ENCODE measurements at regions not wholly inside any gene's neighbourhood (a gene's known extent, or its start where the extent isn't known, plus 50 kb on each side); places are given as distances from the start of the nearest gene placed in this dataset.
A peak's percentile ranks its signal among the peaks of the same experiment; 100 is the strongest.

DNA sequence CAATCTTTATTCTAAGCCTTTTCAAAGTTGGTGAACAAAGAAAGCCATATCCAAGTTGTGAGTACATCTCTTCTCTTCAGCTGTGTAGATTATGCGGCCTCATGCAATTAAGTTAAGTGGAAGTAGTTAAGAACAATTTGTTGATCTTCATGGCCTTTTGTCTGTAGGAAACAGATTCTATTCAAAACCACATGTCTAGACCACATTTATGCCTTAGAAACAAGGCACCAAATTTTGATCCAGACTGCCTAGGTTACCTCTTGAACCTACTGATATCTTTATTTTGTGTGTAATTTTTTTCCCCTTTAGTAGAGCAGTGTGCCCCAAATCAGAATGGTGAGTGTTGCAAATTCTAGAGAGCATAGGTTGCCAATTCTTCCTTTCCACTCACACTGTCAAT is 101.6 kb upstream of the CERS6 start:
- Mint-ChIP-seq H3K4me3 (no peak overlapping the region), H3K9me3 (peaks cover 10% of the 10 kb centered on the region), H3K36me3 (ENCODE audit: low read depth) (no peaks in the 10 kb centered on the region), H3K4me1 (ENCODE audit: low read depth) (peaks cover 39% of the 10 kb centered on the region), H3K27me3 (no peaks in the 10 kb centered on the region), H3K27ac (no peak overlapping the region)

DNA sequence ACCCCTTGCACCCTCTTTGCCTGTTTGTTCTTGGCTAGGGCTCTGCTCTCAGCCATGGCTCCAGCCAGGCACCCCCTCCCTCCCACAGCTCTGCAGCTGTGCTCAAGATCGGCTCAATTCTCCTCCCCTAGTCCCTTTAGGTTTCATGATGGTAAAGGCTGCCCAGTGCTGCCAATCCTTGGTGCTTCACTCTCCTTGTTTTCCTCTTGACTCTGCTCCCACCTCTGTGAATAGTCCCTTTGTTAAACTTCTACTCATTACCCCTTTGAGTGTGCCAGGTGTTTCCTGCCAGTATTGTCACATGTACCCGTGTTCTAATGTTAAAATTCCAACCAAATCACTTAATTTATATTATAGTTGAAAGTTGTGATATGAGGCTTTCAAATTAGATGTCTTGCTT is 101.0 kb upstream of the CERS6 start:
- H3K27ac Mint-ChIP-seq = no peak overlapping the region
- H3K36me3 Mint-ChIP-seq (ENCODE audit: low read depth) = no peaks in the 10 kb centered on the region
- peaks cover 39% of the 10 kb centered on the region for H3K4me1 Mint-ChIP-seq (ENCODE audit: low read depth)
- H3K27me3 Mint-ChIP-seq = no peaks in the 10 kb centered on the region
- H3K9me3 Mint-ChIP-seq = peaks cover 10% of the 10 kb centered on the region
- no peak overlapping the region for H3K4me3 Mint-ChIP-seq

DNA sequence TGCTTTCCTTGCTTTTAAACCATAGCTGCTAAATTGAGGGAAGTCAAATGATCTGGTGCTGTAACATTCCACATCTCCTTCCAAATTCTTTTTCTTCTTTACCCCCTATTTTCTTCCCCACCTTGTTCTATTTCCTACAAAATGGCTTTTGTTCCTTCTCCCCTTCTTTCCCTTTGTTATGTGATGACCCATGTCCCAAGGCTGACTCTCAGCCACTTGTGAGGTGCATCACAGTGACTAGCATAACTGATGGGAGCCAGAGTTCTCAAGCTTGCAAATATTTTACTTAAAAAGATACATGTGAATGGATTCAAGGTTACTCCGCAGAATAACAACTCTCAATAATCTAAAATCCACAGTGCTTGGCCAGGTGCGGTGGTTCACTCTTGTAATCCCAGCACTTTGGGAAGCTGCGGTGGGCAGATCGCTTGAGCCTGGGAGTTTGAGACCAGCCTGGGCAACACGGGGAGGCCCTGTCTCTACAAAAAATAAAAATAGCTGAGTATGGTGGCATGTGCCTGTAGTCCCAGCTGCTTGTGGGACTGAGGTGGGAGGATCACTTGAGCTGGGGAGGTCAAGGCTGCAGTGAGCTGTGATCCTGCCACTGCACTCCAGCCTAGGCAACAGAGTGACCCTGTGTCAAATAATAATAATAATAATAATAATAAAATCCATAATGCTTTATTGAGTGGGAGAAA is 100.1 kb upstream of the CERS6 start:
- Mint-ChIP-seq H3K9me3 (peaks cover 10% of the 10 kb centered on the region), H3K4me1 (ENCODE audit: low read depth) (peaks cover 39% of the 10 kb centered on the region), H3K4me3 (no peak overlapping the region), H3K27ac (peak overlapping the region; percentile 43), H3K27me3 (no peaks in the 10 kb centered on the region), H3K36me3 (ENCODE audit: low read depth) (no peaks in the 10 kb centered on the region)

GRCh38 chr2:168356477-168356835 is 99.6 kb upstream of the CERS6 start:
- Mint-ChIP-seq H3K4me3 (no peak overlapping the region), H3K27me3 (no peaks in the 10 kb centered on the region), H3K36me3 (ENCODE audit: low read depth) (no peaks in the 10 kb centered on the region), H3K9me3 (peaks cover 10% of the 10 kb centered on the region), H3K27ac (no peak overlapping the region), H3K4me1 (ENCODE audit: low read depth) (peaks cover 39% of the 10 kb centered on the region)

DNA sequence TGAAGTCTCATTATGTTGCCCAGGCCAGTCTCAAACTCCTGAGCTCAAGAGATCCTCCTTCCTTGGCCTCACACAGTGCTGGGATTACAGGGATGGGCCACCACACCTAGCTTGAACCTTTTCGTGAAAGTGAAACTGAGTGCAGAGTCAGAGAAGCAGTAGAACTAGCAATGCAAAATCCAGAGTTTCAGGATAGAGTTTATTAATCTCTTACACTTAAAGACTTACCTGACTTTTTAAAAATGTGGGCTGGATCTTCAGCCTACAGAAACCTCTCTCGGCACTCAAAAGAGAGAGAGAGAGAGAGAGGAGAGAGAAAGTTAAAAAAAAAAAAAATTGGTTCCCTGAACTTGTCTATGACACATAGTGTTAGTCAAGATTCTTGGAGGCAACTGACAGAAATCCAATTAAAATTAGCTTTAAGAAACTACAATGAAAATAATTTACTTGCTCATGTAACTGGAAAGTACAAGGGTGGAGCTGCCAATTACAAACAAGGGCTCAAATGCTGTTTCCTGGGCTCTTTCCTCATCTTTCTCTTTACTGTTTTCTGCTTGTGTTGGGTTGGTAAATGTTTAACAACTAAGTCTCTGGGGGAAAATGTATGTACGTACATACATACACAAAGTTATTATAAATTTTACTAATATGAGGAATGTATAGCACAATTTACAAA is 98.1 kb upstream of the CERS6 start:
- Mint-ChIP-seq H3K9me3 (peaks cover 9% of the 10 kb centered on the region), H3K36me3 (ENCODE audit: low read depth) (no peaks in the 10 kb centered on the region), H3K4me1 (ENCODE audit: low read depth) (peaks cover 39% of the 10 kb centered on the region), H3K4me3 (no peak overlapping the region), H3K27ac (no peak overlapping the region), H3K27me3 (no peaks in the 10 kb centered on the region)

DNA sequence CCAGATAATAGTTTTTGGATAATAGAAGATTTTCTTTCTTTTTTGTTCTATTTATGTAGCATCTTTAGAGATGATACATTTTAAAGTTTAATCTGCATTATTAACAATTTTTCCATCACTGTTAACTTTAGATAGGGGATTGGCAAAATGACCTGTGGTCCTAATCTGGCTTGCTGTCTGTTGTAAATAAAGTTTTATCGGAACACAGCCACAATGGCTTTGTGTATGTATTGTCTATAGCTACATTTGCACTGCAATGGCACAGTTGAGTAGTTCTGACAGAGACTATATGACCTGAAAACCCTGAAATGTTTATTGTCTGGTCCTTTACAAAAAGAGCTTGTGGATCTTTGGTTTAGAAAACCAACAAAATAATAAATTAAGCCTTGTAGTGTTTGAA is 97.0 kb upstream of the CERS6 start:
- Mint-ChIP-seq H3K9me3 (no peaks in the 10 kb centered on the region), H3K4me3 (no peak overlapping the region), H3K36me3 (ENCODE audit: low read depth) (no peaks in the 10 kb centered on the region), H3K27ac (no peak overlapping the region), H3K4me1 (ENCODE audit: low read depth) (peaks cover 39% of the 10 kb centered on the region), H3K27me3 (no peaks in the 10 kb centered on the region)

GRCh38 chr2:168363347-168364092 is 92.6 kb upstream of the CERS6 start:
- H3K4me3 Mint-ChIP-seq = no peak overlapping the region
- H3K4me1 Mint-ChIP-seq (ENCODE audit: low read depth) = peaks cover 7% of the 10 kb centered on the region
- no peaks in the 10 kb centered on the region for H3K9me3 Mint-ChIP-seq
- H3K27ac Mint-ChIP-seq = no peak overlapping the region
- H3K27me3 Mint-ChIP-seq = no peaks in the 10 kb centered on the region
- no peaks in the 10 kb centered on the region for H3K36me3 Mint-ChIP-seq (ENCODE audit: low read depth)

GRCh38 chr2:168365094-168365621 is 90.9 kb upstream of the CERS6 start:
- H3K36me3 Mint-ChIP-seq (ENCODE audit: low read depth) = no peaks in the 10 kb centered on the region
- no peak overlapping the region for H3K4me3 Mint-ChIP-seq
- no peaks in the 10 kb centered on the region for H3K27me3 Mint-ChIP-seq
- H3K9me3 Mint-ChIP-seq = no peaks in the 10 kb centered on the region
- peaks cover 3% of the 10 kb centered on the region for H3K4me1 Mint-ChIP-seq (ENCODE audit: low read depth)
- no peak overlapping the region for H3K27ac Mint-ChIP-seq

GRCh38 chr2:168369031-168369430 is 87.0 kb upstream of the CERS6 start:
- Mint-ChIP-seq H3K27me3 (no peaks in the 10 kb centered on the region), H3K27ac (no peak overlapping the region), H3K36me3 (ENCODE audit: low read depth) (no peaks in the 10 kb centered on the region), H3K4me3 (no peak overlapping the region), H3K4me1 (ENCODE audit: low read depth) (peaks cover 18% of the 10 kb centered on the region), H3K9me3 (no peaks in the 10 kb centered on the region)

GRCh38 chr2:168371273-168372019 is 84.6 kb upstream of the CERS6 start:
- H3K9me3 Mint-ChIP-seq = no peaks in the 10 kb centered on the region
- H3K27ac Mint-ChIP-seq = no peak overlapping the region
- H3K27me3 Mint-ChIP-seq = no peaks in the 10 kb centered on the region
- H3K4me1 Mint-ChIP-seq (ENCODE audit: low read depth) = peaks cover 18% of the 10 kb centered on the region
- no peak overlapping the region for H3K4me3 Mint-ChIP-seq
- H3K36me3 Mint-ChIP-seq (ENCODE audit: low read depth) = no peaks in the 10 kb centered on the region

DNA sequence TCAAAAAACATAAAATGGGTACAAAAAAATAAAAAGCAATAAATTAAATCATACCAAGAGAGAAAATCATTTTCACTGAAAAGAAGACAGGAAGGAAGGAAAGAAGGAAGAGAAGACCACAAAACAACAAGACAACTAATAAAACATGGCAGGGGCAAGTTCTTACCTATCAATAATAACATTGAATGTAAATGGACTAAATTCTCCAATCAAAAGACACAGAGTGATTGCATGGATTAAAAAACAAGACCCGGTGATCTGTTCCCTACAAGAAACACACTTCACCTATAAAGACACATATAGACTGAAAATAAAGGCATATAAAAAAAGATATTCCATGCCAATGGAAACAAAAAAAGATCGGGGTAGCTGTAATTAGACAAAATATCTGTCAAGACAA is 82.6 kb upstream of the CERS6 start:
- H3K27ac Mint-ChIP-seq = no peak overlapping the region
- H3K4me3 Mint-ChIP-seq = no peak overlapping the region
- no peaks in the 10 kb centered on the region for H3K36me3 Mint-ChIP-seq (ENCODE audit: low read depth)
- no peaks in the 10 kb centered on the region for H3K27me3 Mint-ChIP-seq
- H3K9me3 Mint-ChIP-seq = no peaks in the 10 kb centered on the region
- H3K4me1 Mint-ChIP-seq (ENCODE audit: low read depth) = peaks cover 23% of the 10 kb centered on the region

- Mint-ChIP-seq H3K9me3 (peaks cover 4% of the 10 kb centered on the region), H3K4me1 (ENCODE audit: low read depth) (peaks cover 30% of the 10 kb centered on the region), H3K36me3 (ENCODE audit: low read depth) (no peaks in the 10 kb centered on the region), H3K27ac (no peak overlapping the region), H3K27me3 (no peaks in the 10 kb centered on the region), H3K4me3 (no peak overlapping the region)
These were observed 80.8 kb upstream of the CERS6 start for GRCh38 chr2:168375195-168375798.

DNA sequence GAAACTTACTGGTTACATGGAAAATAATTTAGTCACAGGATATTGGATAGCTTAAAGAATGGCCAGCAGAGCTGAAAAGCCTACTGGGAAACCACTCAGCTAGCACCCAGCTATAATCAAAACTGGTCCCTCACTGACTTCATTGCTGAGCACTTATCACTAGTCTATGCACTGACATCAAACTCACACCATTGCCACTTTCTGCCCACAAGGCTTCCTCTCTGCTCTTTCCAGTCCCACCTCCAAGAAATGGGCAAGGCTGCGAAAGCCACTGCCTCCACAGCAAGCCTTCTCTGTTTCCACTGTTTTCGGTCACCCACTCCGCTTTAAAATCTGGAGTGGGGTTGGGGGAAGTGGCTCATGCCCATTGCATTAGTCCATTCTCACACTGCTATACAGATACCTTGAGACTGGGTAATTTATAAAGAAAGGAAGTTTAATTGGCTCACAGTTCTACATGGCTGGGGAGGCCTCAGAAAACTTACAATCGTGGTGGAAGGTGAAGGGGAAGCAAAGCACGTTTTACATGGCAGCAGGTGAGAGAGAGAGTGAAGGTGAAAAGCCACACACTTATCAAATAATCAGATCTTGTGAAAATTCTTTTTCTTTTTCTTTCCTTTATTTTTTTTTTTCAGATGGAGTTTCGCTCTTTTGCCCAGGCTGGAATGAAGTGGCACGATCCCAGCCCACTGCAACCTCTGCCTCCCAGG is 77.0 kb upstream of the CERS6 start:
- H3K4me3 Mint-ChIP-seq = no peak overlapping the region
- H3K4me1 Mint-ChIP-seq (ENCODE audit: low read depth) = peaks cover 16% of the 10 kb centered on the region
- no peaks in the 10 kb centered on the region for H3K27me3 Mint-ChIP-seq
- H3K36me3 Mint-ChIP-seq (ENCODE audit: low read depth) = peaks cover 1% of the 10 kb centered on the region
- H3K9me3 Mint-ChIP-seq = peaks cover 4% of the 10 kb centered on the region
- peak overlapping the region; percentile 33 for H3K27ac Mint-ChIP-seq

GRCh38 chr2:168380500-168380899 is 75.6 kb upstream of the CERS6 start:
- H3K27me3 Mint-ChIP-seq = no peaks in the 10 kb centered on the region
- no peak overlapping the region for H3K4me3 Mint-ChIP-seq
- no peak overlapping the region for H3K27ac Mint-ChIP-seq
- peaks cover 16% of the 10 kb centered on the region for H3K4me1 Mint-ChIP-seq (ENCODE audit: low read depth)
- peaks cover 4% of the 10 kb centered on the region for H3K9me3 Mint-ChIP-seq
- peaks cover 4% of the 10 kb centered on the region for H3K36me3 Mint-ChIP-seq (ENCODE audit: low read depth)

Measured in stimulated activated naive CD8-positive, alpha-beta T cell treated with anti-CD3 and anti-CD28 coated beads, Interleukin-15, Interleukin-2, amounts not matched to agents 100 ng/mL and 50 ng/mL, for 24 hours (primary cell).